ENCODE measurements at regions not wholly inside any gene's neighbourhood (a gene's known extent, or its start where the extent isn't known, plus 50 kb on each side); places are given as distances from the start of the nearest gene placed in this dataset.

- no peak for DNase-seq
Observed at GRCh38 chr5:67390935-67391334, 194.3 kb upstream of the CD180 start.

- DNase-seq: no peak
Observed at GRCh38 chr5:67383451-67383850, 186.9 kb upstream of the CD180 start.

- DNase-seq: no peak
Observed at GRCh38 chr5:67381236-67381880, 184.8 kb upstream of the CD180 start.

- DNase-seq: no peak
Observed at GRCh38 chr5:67380431-67380830, 183.8 kb upstream of the CD180 start.

GRCh38 chr5:67379753-67380152 is 183.2 kb upstream of the CD180 start:
- DNase-seq: no peak

- DNase-seq: no peak
Observed at GRCh38 chr5:67378256-67378655, 181.7 kb upstream of the CD180 start.

- DNase-seq: no peak
Observed at GRCh38 chr5:67377631-67378030, 181.0 kb upstream of the CD180 start.

GRCh38 chr5:67375606-67376005 is 179.0 kb upstream of the CD180 start:
- no peak for DNase-seq

- DNase-seq: no peak
Observed at GRCh38 chr5:67374378-67374777, 177.8 kb upstream of the CD180 start.

- DNase-seq: no peak
Observed at GRCh38 chr5:67373518-67373917, 176.9 kb upstream of the CD180 start.

GRCh38 chr5:67372887-67373286 is 176.3 kb upstream of the CD180 start:
- DNase-seq: no peak

GRCh38 chr5:67371924-67372323 is 175.3 kb upstream of the CD180 start:
- DNase-seq: no peak

GRCh38 chr5:67366691-67367395 is 170.2 kb upstream of the CD180 start:
- no peak for DNase-seq

- no peak for DNase-seq
Observed at GRCh38 chr5:67366276-67366675, 169.7 kb upstream of the CD180 start.

- no peak for DNase-seq
Observed at GRCh38 chr5:67364381-67364970, 167.9 kb upstream of the CD180 start.

- DNase-seq: no peak
Observed at GRCh38 chr5:67363963-67364362, 167.4 kb upstream of the CD180 start.

GRCh38 chr5:67363180-67363709 is 166.6 kb upstream of the CD180 start:
- DNase-seq: no peak

GRCh38 chr5:67361932-67362729 is 165.5 kb upstream of the CD180 start:
- DNase-seq: no peak

- no peak for DNase-seq
Observed at GRCh38 chr5:67360047-67360446, 163.4 kb upstream of the CD180 start.

GRCh38 chr5:67358186-67358585 is 161.6 kb upstream of the CD180 start:
- DNase-seq: no peak

- no peak for DNase-seq
Observed at GRCh38 chr5:67355120-67355713, 158.6 kb upstream of the CD180 start.

GRCh38 chr5:67353500-67354450 is 157.2 kb upstream of the CD180 start:
- peak; percentile 50 for DNase-seq

Measured in NCI-H2029 (cell line).